GM18505 (cell line): ENCODE measurements at regions not wholly inside any gene's neighbourhood (a gene's known extent, or its start where the extent isn't known, plus 50 kb on each side); places are given as distances from the start of the nearest gene placed in this dataset.
"Not testable (repeated sequence)": the region's sequence is repeated elsewhere in the genome, so short reads cannot be mapped to it uniquely, and the experiment has no call there.

Source experiments
- ATAC-seq: cut with Tn5 transposase; IDR thresholded peaks from one replicate; pipeline ENCODE4 v1.9.1; 2021; ENCODE audit not compliant: unreplicated experiment
- POLR2A ChIP-seq: IDR thresholded peaks from 4 replicates; pipeline ENCODE4 v1.6.1; 2011; ENCODE audit warnings: borderline replicate concordance; ENCODE audit not compliant: insufficient read depth, insufficient read length; ENCODE audit errors: extremely low read depth

- no peak for TF ChIP-seq POLR2A
- no peak for ATAC-seq
Measured at GRCh38 chr1:56115701-56116100, 463.7 kb downstream of the PLPP3 start.

- ATAC-seq: no peak
- TF ChIP-seq POLR2A: no peak
Measured at GRCh38 chr1:56113679-56114078, 465.7 kb downstream of the PLPP3 start.

GRCh38 chr1:56107275-56107638 lies 472.1 kb downstream of the PLPP3 start:
- no peak for ATAC-seq
- no peak for TF ChIP-seq POLR2A

- no peak for ATAC-seq
- TF ChIP-seq POLR2A: no peak
Measured at GRCh38 chr1:56106531-56107274, 472.7 kb downstream of the PLPP3 start.

GRCh38 chr1:56105397-56105796 lies 474.0 kb downstream of the PLPP3 start:
- ATAC-seq: no peak

GRCh38 chr1:56099766-56100265 lies 479.5 kb downstream of the PLPP3 start:
- ATAC-seq: no peak
- TF ChIP-seq POLR2A: no peak

More at GRCh38 chr1:56105397-56105796, 474.0 kb downstream of the PLPP3 start:
- no peak for TF ChIP-seq POLR2A

GRCh38 chr1:56098946-56099345 lies 480.4 kb downstream of the PLPP3 start:
- ATAC-seq: no peak
- no peak for TF ChIP-seq POLR2A

GRCh38 chr1:56097713-56098112 lies 481.6 kb downstream of the PLPP3 start:
- no peak for TF ChIP-seq POLR2A
- ATAC-seq: no peak

- ATAC-seq: no peak
- no peak for TF ChIP-seq POLR2A
Measured at GRCh38 chr1:56095696-56096665, 483.4 kb downstream of the PLPP3 start.

- ATAC-seq: no peak
- TF ChIP-seq POLR2A: no peak
Measured at GRCh38 chr1:56094168-56094567, 485.2 kb downstream of the PLPP3 start.

GRCh38 chr1:56092684-56093570 lies 486.4 kb downstream of the PLPP3 start:
- ATAC-seq: no peak
- TF ChIP-seq POLR2A: no peak

- not testable (repeated sequence) for ATAC-seq
Measured at GRCh38 chr1:56089826-56090225, 489.5 kb downstream of the PLPP3 start.

GRCh38 chr1:56084246-56084645 lies 495.1 kb downstream of the PLPP3 start:
- ATAC-seq: no peak
- TF ChIP-seq POLR2A: no peak
